HG03045 (cell line): ENCODE measurements at regions not wholly inside any gene's neighbourhood (a gene's known extent, or its start where the extent isn't known, plus 50 kb on each side); places are given as distances from the start of the nearest gene placed in this dataset.
"Not testable (repeated sequence)": the region's sequence is repeated elsewhere in the genome, so short reads cannot be mapped to it uniquely, and the experiment has no call there.

Experiments used
- ATAC-seq: cut with Tn5 transposase; IDR thresholded peaks from one replicate; pipeline ENCODE4 v1.9.1; 2021; ENCODE audit warnings: mild to moderate bottlenecking, moderate library complexity; ENCODE audit not compliant: unreplicated experiment

- no peak for ATAC-seq
Observed at GRCh38 chr16:75836347-75837010, 110.2 kb upstream of the CPHXL start.

GRCh38 chr16:75837264-75837663, 111.0 kb upstream of the CPHXL start:
- ATAC-seq = no peak

- ATAC-seq = no peak
Observed at GRCh38 chr16:75837681-75838080, 111.4 kb upstream of the CPHXL start.

- no peak for ATAC-seq
Observed at GRCh38 chr16:75841517-75841916, 115.2 kb upstream of the CPHXL start.

- no peak for ATAC-seq
Observed at GRCh38 chr16:75847172-75847571, 120.9 kb upstream of the CPHXL start.

GRCh38 chr16:75854152-75854551, 127.9 kb upstream of the CPHXL start:
- ATAC-seq = no peak

- no peak for ATAC-seq
Observed at GRCh38 chr16:75860326-75861053, 134.2 kb upstream of the CPHXL start.

- no peak for ATAC-seq
Observed at GRCh38 chr16:75861311-75862097, 135.2 kb upstream of the CPHXL start.

- ATAC-seq = no peak
Observed at GRCh38 chr16:75862098-75862386, 135.8 kb upstream of the CPHXL start.

GRCh38 chr16:75864243-75864642, 138.0 kb upstream of the CPHXL start:
- no peak for ATAC-seq

- no peak for ATAC-seq
Observed at GRCh38 chr16:75865736-75866135, 139.4 kb upstream of the CPHXL start.

- ATAC-seq = no peak
Observed at GRCh38 chr16:75868636-75869632, 142.6 kb upstream of the CPHXL start.

GRCh38 chr16:75881280-75881679, 155.0 kb upstream of the CPHXL start:
- not testable (repeated sequence) for ATAC-seq

- ATAC-seq = no peak
Observed at GRCh38 chr16:75899163-75899562, 172.9 kb upstream of the CPHXL start.

- no peak for ATAC-seq
Observed at GRCh38 chr16:75908331-75909117, 182.2 kb upstream of the CPHXL start.

- ATAC-seq = no peak
Observed at GRCh38 chr16:75909746-75910145, 183.5 kb upstream of the CPHXL start.

GRCh38 chr16:75911896-75912295, 185.6 kb upstream of the CPHXL start:
- ATAC-seq = no peak

GRCh38 chr16:75913958-75914357, 187.7 kb upstream of the CPHXL start:
- no peak for ATAC-seq

- no peak for ATAC-seq
Observed at GRCh38 chr16:75916451-75916850, 190.2 kb upstream of the CPHXL start.

- ATAC-seq = no peak
Observed at GRCh38 chr16:75918109-75918508, 191.8 kb upstream of the CPHXL start.
